ENCODE measurements at regions not wholly inside any gene's neighbourhood (a gene's known extent, or its start where the extent isn't known, plus 50 kb on each side); places are given as distances from the start of the nearest gene placed in this dataset.
A peak's percentile ranks its signal among the peaks of the same experiment; 100 is the strongest.

- peak; percentile 95 for TF ChIP-seq ZNF57 (CRISPR knock-in tag; IDR thresholded peaks at IDR 0.05)
- TF ChIP-seq DLX4 (CRISPR knock-in tag; IDR thresholded peaks at IDR 0.05), result peak; percentile 93
- TF ChIP-seq HEY1 (CRISPR knock-in tag; IDR thresholded peaks at IDR 0.05; ENCODE audit: borderline replicate concordance), result peak; percentile 97
- TF ChIP-seq ZNF830 (CRISPR knock-in tag; IDR thresholded peaks at IDR 0.05), result peak; percentile 77; the same call in 1 of the 2 replicates
- TF ChIP-seq RFX1 (IDR thresholded peaks at IDR 0.05), result peak; percentile 49
- TF ChIP-seq C11orf30 (IDR thresholded peaks at IDR 0.05; ENCODE audit: low read depth), result peak; percentile 43
- TF ChIP-seq KLF6 (CRISPR knock-in tag; IDR thresholded peaks at IDR 0.05; ENCODE audit: borderline replicate concordance), result 0 out of 2 replicates have a peak, but pooled peaks have one; percentile 28
- peak; percentile 93 for TF ChIP-seq ZNF518B (CRISPR knock-in tag; IDR thresholded peaks at IDR 0.05)
- peak; percentile 83 for TF ChIP-seq MEIS2 (IDR thresholded peaks at IDR 0.05; ENCODE audit: partially characterized antibody)
- peak; percentile 90 for TF ChIP-seq ZBTB17 (CRISPR knock-in tag; IDR thresholded peaks at IDR 0.05)
- TF ChIP-seq RNF219 (CRISPR knock-in tag; IDR thresholded peaks at IDR 0.05), result peak; percentile 89; the same call in 1 of the 2 replicates
- TF ChIP-seq SMAD1 (IDR thresholded peaks at IDR 0.05; ENCODE audit: low read depth, low read length, partially characterized antibody), result peak; percentile 99
- peak; percentile 99 for TF ChIP-seq CGGBP1 (CRISPR knock-in tag; IDR thresholded peaks at IDR 0.05)
- TF ChIP-seq ZBTB11 (CRISPR knock-in tag; IDR thresholded peaks at IDR 0.05), result peak in 1 of 3 experiments; percentile 68; a peak in 2 of 6 replicates
- TF ChIP-seq MAX (CRISPR knock-in tag; IDR thresholded peaks at IDR 0.05), result peak; percentile 33; the same call in 1 of the 2 replicates
- peak; percentile 96 for TF ChIP-seq PHF21A (IDR thresholded peaks at IDR 0.05; ENCODE audit: borderline replicate concordance, low read depth)
Measured at GRCh38 chr1:149636286-149637122, 52.9 kb downstream of the PPIAL4C start (continued).

All from K562 (cell line).